Stimulated activated CD4-positive, alpha-beta T cell treated with anti-CD3 and anti-CD28 coated beads, Interleukin-12 subunit alpha, Interleukin-12 subunit beta, amount 100 ng/mL, for 4 hours (primary cell): ENCODE measurements at regions not wholly inside any gene's neighbourhood (a gene's known extent, or its start where the extent isn't known, plus 50 kb on each side); places are given as distances from the start of the nearest gene placed in this dataset.

Experiments used
- DNase-seq: peaks from one replicate; pipeline ENCODE4 v3.0.0-alpha.2; 2020

GRCh38 chr11:80077113-80077512, 636.3 kb upstream of the TENM4 start:
- DNase-seq = no peak

- DNase-seq = no peak
Observed at GRCh38 chr11:80074837-80075236, 634.0 kb upstream of the TENM4 start.

- no peak for DNase-seq
Observed at GRCh38 chr11:80066291-80066690, 625.5 kb upstream of the TENM4 start.

- DNase-seq = no peak
Observed at GRCh38 chr11:80065086-80065485, 624.3 kb upstream of the TENM4 start.

GRCh38 chr11:80061056-80061455, 620.2 kb upstream of the TENM4 start:
- no peak for DNase-seq

GRCh38 chr11:80054582-80055165, 613.8 kb upstream of the TENM4 start:
- no peak for DNase-seq

GRCh38 chr11:80048513-80048912, 607.7 kb upstream of the TENM4 start:
- DNase-seq = no peak

- DNase-seq = no peak
Observed at GRCh38 chr11:80041136-80042000, 600.5 kb upstream of the TENM4 start.

- DNase-seq = no peak
Observed at GRCh38 chr11:80034801-80035200, 594.0 kb upstream of the TENM4 start.

GRCh38 chr11:80031014-80031600, 590.3 kb upstream of the TENM4 start:
- DNase-seq = no peak

- DNase-seq = no peak
Observed at GRCh38 chr11:80028998-80029397, 588.2 kb upstream of the TENM4 start.

GRCh38 chr11:80024119-80024518, 583.3 kb upstream of the TENM4 start:
- DNase-seq = no peak

GRCh38 chr11:80023386-80023785, 582.6 kb upstream of the TENM4 start:
- no peak for DNase-seq

- no peak for DNase-seq
Observed at GRCh38 chr11:80010536-80010935, 569.7 kb upstream of the TENM4 start.

GRCh38 chr11:80009081-80009480, 568.3 kb upstream of the TENM4 start:
- DNase-seq = no peak

- no peak for DNase-seq
Observed at GRCh38 chr11:80007616-80008015, 566.8 kb upstream of the TENM4 start.

GRCh38 chr11:79990141-79990540, 549.3 kb upstream of the TENM4 start:
- no peak for DNase-seq

- DNase-seq = no peak
Observed at GRCh38 chr11:79982185-79982584, 541.4 kb upstream of the TENM4 start.

GRCh38 chr11:79980916-79981315, 540.1 kb upstream of the TENM4 start:
- no peak for DNase-seq

GRCh38 chr11:79973721-79974617, 533.1 kb upstream of the TENM4 start:
- DNase-seq = no peak

- no peak for DNase-seq
Observed at GRCh38 chr11:79971255-79971654, 530.4 kb upstream of the TENM4 start.

- no peak for DNase-seq
Observed at GRCh38 chr11:79966592-79966991, 525.8 kb upstream of the TENM4 start.
